HG02642 (cell line): ENCODE measurements at regions not wholly inside any gene's neighbourhood (a gene's known extent, or its start where the extent isn't known, plus 50 kb on each side); places are given as distances from the start of the nearest gene placed in this dataset.
"Not testable (repeated sequence)": the region's sequence is repeated elsewhere in the genome, so short reads cannot be mapped to it uniquely, and the experiment has no call there.

Experiments used
- ATAC-seq: cut with Tn5 transposase; IDR thresholded peaks from one replicate; pipeline ENCODE4 v1.9.1; 2021; ENCODE audit warnings: mild to moderate bottlenecking; ENCODE audit not compliant: unreplicated experiment, poor library complexity

DNA sequence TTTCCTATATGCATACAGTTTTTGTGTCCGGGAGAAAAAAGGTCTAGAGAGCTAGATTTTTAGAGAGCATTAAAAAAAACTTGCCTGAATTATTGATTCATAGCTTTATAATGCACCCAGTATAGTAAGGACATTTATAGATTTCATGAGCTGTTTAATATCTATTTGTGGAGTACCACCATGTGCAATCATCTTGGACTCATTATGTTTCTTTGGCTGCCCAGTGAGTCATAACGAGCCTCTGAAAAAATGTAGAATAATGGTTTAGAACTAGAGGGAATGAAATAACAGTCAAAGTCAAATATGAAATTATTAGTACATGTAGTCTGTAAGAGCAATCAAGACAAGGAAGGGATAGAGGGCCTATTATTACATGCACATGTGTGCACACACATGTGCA lies 350.0 kb downstream of the CD83 start:
- ATAC-seq: no peak

DNA sequence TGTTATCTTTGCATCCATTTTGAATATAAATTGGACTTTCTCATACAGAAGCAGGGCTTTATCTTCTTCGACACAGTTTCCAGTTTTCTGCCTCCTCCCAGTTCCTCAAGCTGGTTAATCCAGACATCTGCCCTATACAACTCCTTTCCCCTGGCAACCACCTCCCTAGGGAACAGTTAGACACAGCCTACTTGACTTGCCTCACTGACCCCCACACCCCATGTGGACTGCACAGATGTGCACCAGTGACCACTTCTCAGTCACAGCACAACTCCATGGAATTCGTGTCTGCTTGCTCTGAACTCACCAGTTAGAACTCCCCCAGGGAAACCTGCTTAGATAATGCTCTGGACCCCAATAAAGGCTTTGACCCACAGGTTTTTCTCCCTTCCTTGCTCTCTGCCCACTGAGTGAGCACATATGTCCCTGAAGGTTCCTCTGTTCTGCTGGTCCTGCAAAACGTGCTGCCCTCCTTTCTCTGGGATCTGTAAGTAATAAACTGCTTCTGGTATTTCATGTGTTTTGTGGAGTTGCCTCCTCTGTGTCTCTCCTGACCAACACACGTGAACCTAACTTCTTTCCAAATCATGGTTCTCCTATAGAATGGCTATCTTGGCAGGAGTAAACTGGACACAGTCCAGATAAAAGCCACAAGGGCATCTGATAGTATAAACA lies 351.2 kb downstream of the CD83 start:
- ATAC-seq: no peak

DNA sequence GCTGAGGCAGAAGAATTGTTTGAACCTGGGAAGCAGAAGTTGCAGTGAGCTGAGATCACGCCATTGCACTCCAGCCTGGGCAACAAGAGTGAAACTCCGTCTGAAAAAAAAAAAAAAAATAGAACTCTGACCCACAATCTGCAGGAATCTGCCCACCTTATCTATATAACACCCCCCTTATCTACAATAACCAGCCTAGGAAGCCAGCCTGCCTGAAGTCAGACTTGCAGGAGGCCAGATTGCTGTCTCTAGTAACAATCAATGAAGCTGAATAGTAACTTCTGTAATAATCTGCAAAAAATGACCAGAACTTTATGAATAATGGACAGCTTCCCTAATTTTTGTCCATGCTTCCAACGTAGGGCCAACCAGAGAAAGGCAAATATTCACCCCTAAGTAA lies 352.5 kb downstream of the CD83 start:
- ATAC-seq: no peak

DNA sequence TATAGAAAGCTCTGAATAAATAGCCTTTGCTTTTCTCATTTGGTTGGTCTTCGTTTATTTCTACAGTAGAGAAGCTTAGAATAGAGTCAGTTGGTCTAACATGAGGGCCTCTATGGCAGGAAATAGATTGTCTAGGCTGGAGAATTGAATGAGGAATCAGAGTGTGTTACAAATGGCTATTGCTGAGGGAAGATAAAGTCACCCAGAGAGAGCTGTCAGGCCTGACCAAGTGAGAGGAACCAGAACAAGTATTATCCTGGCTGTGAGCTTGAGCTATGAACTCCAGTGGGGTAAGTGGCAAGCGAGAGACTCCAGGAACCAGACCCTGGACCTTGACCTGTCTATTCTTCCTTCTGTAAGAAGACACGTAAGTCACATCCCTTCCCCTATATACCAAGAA lies 353.1 kb downstream of the CD83 start:
- ATAC-seq: no peak

GRCh38 chr6:14472255-14472985 lies 354.8 kb downstream of the CD83 start:
- ATAC-seq: no peak

DNA sequence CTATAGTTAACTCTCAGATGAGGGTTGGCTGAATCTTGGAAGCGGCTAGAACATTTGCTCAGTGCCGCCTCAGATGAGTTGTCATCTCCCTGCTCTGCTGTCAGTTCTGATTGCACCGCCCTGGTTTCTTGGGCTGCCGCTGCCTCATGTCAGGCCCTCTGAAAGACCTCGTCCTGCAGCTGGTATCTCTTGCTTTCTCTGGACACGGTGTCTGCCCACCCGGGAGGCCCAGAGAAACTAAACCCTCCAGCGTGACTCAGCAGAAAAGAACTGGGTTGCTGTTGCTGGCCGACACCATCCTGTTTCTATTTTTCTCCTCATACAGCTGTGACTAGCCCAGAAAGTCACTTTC lies 355.4 kb downstream of the CD83 start:
- ATAC-seq: peak; percentile 57

- ATAC-seq: no peak
Measured at GRCh38 chr6:14474816-14475215, 357.2 kb downstream of the CD83 start.

DNA sequence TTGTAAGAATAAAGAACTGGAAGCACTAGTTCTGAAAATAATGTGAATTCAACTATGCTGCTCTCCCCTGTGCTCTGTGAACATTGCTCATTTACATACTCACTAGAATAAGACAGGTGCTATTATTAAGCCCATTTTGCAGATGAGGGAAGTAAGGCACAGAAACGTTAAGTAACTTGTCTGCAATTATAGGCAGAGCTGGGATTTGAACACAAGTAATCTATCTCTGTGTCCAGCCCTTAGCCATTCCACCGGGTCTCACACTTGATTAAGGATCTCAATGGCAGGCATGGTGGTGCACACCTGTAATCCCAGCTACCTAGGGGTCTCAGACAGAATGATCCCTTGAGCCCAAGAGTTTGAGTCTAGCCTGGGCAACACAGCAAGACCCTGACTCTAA lies 357.7 kb downstream of the CD83 start:
- no peak for ATAC-seq

DNA sequence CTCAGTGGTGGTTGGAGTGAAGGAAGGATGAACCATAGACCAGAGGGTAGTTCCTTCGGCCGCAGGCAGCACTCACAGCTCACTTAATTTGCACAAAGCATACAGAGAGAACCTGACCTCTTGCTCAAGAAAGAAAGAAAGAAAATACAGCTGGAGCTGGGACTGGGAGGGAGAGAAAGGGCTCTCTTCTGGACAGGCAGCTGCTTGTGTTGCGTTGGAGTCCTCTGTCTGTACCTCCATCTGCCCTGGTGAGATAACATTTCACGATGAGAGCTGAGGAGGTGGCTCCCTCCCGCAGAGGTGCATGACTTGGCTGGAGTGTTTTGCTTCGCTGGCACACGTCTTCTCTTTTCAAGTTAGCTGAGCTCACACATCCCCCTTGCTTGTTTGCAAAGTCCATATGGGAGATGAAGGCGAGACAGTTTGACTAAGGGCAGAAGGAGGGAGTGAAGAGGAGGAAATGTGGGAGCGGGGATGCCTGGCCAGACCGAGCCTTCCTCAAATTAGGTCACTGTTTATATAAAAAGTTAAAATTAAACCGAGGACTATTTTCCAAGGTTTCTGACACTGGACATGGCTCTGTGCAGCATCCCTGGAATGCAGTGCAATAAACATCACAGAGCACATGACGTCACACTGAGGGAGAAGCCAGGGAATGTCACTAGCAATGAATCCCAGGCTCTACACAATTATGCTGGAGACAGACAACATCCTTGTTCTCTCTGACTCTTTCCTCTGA lies 359.4 kb downstream of the CD83 start:
- ATAC-seq: no peak

DNA sequence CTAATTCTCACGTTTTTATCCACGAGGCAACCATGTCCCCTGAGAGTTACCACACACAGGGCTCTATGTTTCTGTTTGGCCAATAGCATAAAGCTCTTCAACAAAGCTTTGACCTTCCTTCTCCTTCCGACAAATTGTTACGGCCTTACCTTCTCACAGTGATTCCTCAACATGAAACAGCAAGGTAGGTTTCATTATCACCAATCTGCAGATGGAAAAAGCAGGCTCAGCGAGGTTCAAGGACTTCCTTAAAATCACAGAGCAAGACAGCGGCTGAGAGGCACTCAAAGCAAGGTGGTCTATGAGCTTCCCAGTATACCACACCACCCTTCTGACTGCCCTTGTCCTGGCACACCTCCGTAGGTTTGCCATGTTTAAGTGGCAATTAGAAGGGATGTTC lies 360.0 kb downstream of the CD83 start:
- ATAC-seq: no peak

GRCh38 chr6:14478381-14479225 lies 361.0 kb downstream of the CD83 start:
- no peak for ATAC-seq

- ATAC-seq: not testable (repeated sequence)
Measured at GRCh38 chr6:14481946-14482345, 364.4 kb downstream of the CD83 start.

- ATAC-seq: no peak
Measured at GRCh38 chr6:14487625-14488024, 370.1 kb downstream of the CD83 start.

DNA sequence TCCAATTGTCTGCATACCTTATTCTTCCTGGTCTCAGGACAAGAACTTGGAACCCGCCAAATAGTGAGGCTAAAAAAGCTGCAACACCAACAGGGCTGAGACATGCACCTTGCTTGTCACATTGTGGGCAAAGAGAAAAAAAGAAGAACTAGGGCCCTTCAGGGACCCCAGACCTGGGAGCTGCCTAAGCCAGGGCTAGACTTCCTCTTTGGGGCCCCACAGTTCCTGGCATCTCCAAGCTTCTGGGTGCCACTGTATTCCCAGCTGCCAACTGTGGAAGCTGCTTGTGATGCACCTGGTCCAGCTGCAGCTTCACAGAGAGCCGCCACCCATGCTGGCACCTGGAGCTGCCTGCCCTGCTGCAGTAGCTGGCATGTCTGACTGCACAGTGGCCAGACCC lies 370.6 kb downstream of the CD83 start:
- no peak for ATAC-seq

GRCh38 chr6:14489445-14489844 lies 371.9 kb downstream of the CD83 start:
- no peak for ATAC-seq

DNA sequence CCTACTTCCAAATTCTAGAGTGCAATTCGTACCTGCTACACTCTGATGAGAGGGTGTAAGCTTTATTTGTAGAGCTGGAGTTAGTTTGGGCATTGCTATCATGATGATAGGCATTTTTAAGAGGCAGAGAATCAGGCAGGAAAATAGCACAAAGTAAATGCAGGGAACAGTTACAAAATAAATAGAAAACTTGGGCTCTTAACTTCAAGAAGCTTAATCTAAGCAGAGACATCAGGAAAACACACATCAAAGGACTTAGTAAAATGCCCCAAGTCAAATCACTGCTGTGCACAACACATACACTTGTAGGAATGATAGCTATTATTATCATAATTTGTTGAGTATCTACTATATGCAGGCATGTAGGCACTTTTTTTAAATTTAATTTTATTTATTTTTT lies 381.2 kb downstream of the CD83 start:
- ATAC-seq: no peak

DNA sequence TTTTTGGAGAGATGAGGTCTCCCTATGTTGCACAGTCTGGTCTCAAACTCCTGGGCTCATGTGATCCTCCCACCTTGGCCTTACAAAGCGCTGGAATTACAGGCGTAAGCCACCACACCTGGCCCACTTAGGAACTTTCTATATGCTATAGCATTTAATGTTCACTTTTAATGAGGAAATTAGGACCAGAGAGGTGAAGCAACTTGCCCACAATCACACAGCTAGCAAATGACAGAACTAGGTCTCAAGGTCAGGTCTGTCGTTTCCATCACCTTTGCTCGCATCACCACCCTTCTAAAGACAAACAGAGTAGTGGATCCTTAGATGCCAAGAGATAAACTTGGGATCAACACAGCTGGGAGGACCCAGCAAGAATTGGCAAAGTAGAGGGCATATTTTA lies 381.7 kb downstream of the CD83 start:
- no peak for ATAC-seq

GRCh38 chr6:14499841-14500240 lies 382.3 kb downstream of the CD83 start:
- no peak for ATAC-seq

DNA sequence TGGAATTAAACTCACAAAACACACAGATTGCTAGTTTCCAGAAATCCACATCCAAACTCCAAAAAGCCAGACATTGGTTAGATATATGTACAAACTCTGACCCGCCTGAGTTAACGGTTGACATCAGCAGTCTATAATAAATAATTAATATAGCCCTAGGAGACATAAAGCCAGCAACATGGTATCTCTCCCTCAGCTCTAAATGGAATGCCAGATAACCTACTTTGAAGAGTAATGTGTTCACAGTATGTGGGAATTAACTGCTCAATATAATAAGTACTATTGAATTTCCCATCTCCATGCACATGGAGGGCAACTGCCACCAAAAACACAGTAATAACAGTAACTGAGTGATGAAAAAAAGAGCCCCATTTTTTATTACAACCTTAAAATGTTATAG lies 383.2 kb downstream of the CD83 start:
- no peak for ATAC-seq

DNA sequence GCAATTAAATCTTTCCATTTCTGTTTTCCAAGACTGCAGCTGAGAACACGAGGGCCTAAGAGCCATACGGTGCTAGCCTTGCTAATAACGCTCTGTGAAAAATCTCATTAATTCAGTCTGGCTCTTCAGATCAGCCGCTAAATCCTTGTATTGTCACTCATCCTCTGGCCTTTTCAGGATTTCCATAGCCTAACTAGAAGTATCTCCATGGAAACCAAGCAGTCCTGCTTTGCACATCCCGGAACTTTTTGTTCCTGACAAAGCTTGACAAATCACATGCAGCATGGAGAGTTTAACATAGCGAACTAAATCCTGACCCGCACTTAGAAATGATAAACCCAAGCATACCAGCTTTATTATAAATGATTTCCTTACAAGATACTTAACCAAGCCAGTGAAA lies 383.7 kb downstream of the CD83 start:
- no peak for ATAC-seq

- no peak for ATAC-seq
Measured at GRCh38 chr6:14501914-14502313, 384.3 kb downstream of the CD83 start.
